ENCODE measurements at regions not wholly inside any gene's neighbourhood (a gene's known extent, or its start where the extent isn't known, plus 50 kb on each side); places are given as distances from the start of the nearest gene placed in this dataset.

DNA sequence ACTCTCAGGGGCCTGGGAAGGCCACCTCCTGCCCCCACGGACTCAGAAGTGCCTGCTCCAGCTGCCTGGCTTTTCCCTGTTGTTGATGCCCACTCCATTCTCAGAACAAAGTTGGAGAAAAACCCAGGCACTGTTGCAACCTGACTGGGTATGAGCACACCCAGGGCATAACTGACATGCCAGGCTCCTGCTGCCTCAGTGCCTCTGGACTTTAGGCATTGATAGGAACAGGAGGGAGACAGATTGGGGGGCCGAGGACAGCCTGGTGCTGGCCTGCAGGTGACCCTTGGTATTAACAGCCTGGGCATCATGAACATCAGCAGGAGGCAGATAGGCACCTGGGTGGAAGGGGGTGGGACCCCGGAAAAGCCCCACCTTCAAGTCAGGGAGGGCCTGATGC lies 685.9 kb upstream of the CDH10 start:
- ATAC-seq, result no peak
- TF ChIP-seq RARB (CRISPR knock-in tag; IDR thresholded peaks at IDR 0.05), result no peak
- TF ChIP-seq GLIS3 (CRISPR knock-in tag; IDR thresholded peaks at IDR 0.05), result no peak
- no peak for TF ChIP-seq PATZ1 (CRISPR knock-in tag; IDR thresholded peaks at IDR 0.05; ENCODE audit: borderline replicate concordance)
- no peak for TF ChIP-seq OSR1 (CRISPR knock-in tag; IDR thresholded peaks at IDR 0.05)
- no peak for TF ChIP-seq CSRNP3 (CRISPR knock-in tag; IDR thresholded peaks at IDR 0.05)
- no peak for TF ChIP-seq ISL1 (CRISPR knock-in tag; IDR thresholded peaks at IDR 0.05)
- no peak for TF ChIP-seq TOX (CRISPR knock-in tag; IDR thresholded peaks at IDR 0.05; ENCODE audit: borderline replicate concordance)
- TF ChIP-seq CSDC2 (CRISPR knock-in tag; IDR thresholded peaks at IDR 0.05), result no peak
- TF ChIP-seq PPARA (CRISPR knock-in tag; IDR thresholded peaks at IDR 0.05; ENCODE audit: borderline replicate concordance), result no peak
- no peak for TF ChIP-seq TSHZ2 (CRISPR knock-in tag; IDR thresholded peaks at IDR 0.05)
- TF ChIP-seq ZFP30 (CRISPR knock-in tag; IDR thresholded peaks at IDR 0.05), result no peak

DNA sequence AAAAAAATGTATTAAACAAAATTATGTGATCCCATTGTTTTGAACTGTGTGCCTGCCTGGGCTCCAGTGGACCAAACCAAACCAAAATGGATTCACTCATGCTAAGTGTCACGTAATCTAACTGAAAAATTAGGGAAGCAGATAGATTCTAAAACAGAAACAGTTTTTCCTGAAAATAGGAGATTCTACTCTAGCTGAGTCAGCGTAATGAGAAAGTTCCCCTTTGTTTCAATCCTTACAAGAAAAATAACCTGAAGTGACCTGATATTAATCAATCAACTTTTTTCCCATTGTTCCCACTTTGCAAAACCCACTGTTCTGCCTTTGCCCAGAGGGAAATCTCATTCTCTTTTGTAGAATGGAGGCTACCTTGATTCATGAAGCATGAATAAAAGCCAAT lies 682.4 kb upstream of the CDH10 start:
- ATAC-seq, result no peak
- no peak for TF ChIP-seq TOX (CRISPR knock-in tag; IDR thresholded peaks at IDR 0.05; ENCODE audit: borderline replicate concordance)
- TF ChIP-seq GLIS3 (CRISPR knock-in tag; IDR thresholded peaks at IDR 0.05), result no peak
- TF ChIP-seq ZFP3 (CRISPR knock-in tag; IDR thresholded peaks at IDR 0.05), result no peak
- TF ChIP-seq CSRNP3 (CRISPR knock-in tag; IDR thresholded peaks at IDR 0.05), result no peak
- TF ChIP-seq OSR1 (CRISPR knock-in tag; IDR thresholded peaks at IDR 0.05), result no peak
- no peak for TF ChIP-seq ZNF70 (CRISPR knock-in tag; IDR thresholded peaks at IDR 0.05)
- TF ChIP-seq ZFP30 (CRISPR knock-in tag; IDR thresholded peaks at IDR 0.05), result no peak
- no peak for TF ChIP-seq SNAI2 (CRISPR knock-in tag; IDR thresholded peaks at IDR 0.05)
- TF ChIP-seq CREB5 (CRISPR knock-in tag; IDR thresholded peaks at IDR 0.05; ENCODE audit: low read depth), result no peak
- TF ChIP-seq ESRRG (CRISPR knock-in tag; IDR thresholded peaks at IDR 0.05), result no peak

DNA sequence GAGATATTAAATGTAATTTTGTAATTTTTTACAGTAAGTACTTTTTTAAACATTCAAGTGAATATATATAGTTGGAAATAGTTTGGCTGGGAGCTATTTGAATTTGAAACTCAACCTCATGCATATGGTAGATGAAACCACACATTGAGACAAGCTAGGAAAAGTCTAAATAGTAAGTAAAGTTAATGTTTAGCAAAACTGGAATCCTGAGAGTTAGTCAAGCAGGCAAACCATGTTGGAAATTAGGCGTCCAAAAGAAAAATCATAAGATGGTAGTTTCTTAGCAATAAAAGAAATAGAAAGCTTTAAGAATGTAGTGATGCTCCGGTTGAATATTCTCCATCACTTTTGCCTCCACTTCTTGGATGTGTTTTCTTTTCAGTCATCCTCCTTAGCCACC lies 657.1 kb upstream of the CDH10 start:
- no peak for ATAC-seq
- TF ChIP-seq ZNF565 (CRISPR knock-in tag; conservative IDR thresholded peaks at IDR 0.05; ENCODE audit: low read depth) (no peak), CSDC2 (CRISPR knock-in tag; IDR thresholded peaks at IDR 0.05) (no peak), SNAI2 (CRISPR knock-in tag; IDR thresholded peaks at IDR 0.05) (no peak), ZC3H10 (CRISPR knock-in tag; IDR thresholded peaks at IDR 0.05) (no peak), GLIS3 (CRISPR knock-in tag; IDR thresholded peaks at IDR 0.05) (no peak), ZNF70 (CRISPR knock-in tag; IDR thresholded peaks at IDR 0.05) (no peak)
- TF ChIP-seq, protein P1, sequence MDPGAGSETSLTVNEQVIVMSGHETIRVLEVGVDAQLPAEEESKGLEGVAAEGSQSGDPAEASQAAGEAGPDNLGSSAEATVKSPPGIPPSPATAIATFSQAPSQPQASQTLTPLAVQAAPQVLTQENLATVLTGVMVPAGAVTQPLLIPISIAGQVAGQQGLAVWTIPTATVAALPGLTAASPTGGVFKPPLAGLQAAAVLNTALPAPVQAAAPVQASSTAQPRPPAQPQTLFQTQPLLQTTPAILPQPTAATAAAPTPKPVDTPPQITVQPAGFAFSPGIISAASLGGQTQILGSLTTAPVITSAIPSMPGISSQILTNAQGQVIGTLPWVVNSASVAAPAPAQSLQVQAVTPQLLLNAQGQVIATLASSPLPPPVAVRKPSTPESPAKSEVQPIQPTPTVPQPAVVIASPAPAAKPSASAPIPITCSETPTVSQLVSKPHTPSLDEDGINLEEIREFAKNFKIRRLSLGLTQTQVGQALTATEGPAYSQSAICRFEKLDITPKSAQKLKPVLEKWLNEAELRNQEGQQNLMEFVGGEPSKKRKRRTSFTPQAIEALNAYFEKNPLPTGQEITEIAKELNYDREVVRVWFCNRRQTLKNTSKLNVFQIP (CRISPR knock-in tag; IDR thresholded peaks at IDR 0.05; ENCODE audit: borderline replicate concordance, low read depth), result no peak

Data from SK-N-SH treated with all-trans-retinoic acid at 6 μM for 48 hours (cell line).